Muscle of arm (tissue), 1 donor: ENCODE measurements at regions not wholly inside any gene's neighbourhood (a gene's known extent, or its start where the extent isn't known, plus 50 kb on each side); places are given as distances from the start of the nearest gene placed in this dataset.
"Not testable (repeated sequence)": the region's sequence is repeated elsewhere in the genome, so short reads cannot be mapped to it uniquely, and the experiment has no call there.

ENCODE experiments used
- DNase-seq: peaks from one replicate; pipeline ENCODE4 v3.0.0-alpha.2; 2013

DNA sequence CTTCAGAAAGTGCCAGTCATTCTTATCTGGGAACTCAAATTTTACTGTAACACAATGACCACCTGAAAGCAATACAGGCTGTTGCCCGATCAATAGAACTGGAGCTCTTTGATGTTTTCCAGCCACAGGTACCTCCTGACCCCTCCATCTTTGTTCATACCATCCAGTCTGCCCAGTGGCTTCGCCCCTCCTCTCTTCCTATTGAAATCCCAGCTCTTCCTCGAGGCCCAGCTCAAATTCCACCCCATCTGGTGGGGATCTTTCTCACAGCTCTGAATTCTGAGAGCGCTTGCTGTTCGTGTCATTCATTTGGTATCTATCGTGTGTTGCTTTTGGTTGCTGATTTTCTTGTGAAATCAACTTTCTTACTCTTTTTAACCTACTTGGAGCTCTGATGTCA, 87.9 kb upstream of the CNKSR3 start:
- no peak for DNase-seq

DNA sequence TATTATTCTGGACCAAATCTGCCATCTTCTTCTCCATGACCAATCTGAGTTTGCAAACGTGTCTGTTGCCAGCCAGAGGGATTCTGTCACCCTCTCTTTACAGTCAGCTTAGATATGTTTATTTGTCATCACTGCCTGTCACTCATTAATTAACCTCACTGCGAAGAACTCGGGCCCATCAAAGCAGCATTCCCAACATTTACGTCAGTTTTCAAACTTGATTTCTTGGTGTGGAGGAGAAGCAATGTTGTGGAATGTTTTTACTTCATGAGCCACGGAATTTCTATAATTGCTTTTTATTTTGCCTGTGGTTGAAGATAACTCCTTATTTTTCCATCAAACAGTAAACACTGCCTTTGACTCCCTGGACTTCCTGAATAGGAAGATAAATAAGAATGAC, 91.8 kb upstream of the CNKSR3 start:
- no peak for DNase-seq

DNA sequence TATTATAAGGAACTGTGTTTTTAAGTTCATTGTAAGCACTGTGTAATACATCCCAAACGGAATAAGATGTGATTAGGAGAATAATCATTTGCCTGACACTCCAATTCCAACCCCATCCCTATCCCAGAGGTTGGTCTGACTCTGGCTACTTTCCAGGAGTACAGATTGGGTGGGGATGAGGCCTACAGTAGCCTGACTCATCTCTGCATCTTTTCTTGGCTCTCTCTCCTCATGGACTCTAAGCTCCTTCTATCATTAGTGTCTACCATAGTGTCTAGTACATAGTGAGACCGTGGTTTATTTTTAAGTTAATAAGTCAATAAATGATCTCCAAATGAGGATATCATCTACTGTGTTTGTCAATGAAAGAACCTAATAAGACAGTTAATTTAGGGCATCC, 92.2 kb upstream of the CNKSR3 start:
- no peak for DNase-seq

DNA sequence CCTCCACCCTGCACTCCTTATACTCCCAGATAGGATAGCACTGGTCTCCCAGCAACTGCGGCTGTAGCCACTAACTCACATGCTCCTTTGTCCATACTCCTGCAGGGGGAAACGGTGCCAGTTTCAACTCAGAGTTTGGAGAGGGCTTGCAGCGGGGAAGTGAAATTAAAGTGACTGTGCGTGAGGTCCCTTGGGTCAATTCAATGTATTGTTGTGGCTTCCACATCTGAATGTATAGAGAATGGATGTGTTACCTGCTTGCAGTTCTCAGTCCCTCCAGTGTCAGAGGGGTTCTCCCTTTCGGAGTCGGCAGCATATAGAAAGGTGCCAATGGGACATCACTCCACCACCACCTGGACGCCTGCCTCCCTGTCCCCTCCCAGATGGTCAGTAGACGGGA, 93.6 kb upstream of the CNKSR3 start:
- DNase-seq: no peak

DNA sequence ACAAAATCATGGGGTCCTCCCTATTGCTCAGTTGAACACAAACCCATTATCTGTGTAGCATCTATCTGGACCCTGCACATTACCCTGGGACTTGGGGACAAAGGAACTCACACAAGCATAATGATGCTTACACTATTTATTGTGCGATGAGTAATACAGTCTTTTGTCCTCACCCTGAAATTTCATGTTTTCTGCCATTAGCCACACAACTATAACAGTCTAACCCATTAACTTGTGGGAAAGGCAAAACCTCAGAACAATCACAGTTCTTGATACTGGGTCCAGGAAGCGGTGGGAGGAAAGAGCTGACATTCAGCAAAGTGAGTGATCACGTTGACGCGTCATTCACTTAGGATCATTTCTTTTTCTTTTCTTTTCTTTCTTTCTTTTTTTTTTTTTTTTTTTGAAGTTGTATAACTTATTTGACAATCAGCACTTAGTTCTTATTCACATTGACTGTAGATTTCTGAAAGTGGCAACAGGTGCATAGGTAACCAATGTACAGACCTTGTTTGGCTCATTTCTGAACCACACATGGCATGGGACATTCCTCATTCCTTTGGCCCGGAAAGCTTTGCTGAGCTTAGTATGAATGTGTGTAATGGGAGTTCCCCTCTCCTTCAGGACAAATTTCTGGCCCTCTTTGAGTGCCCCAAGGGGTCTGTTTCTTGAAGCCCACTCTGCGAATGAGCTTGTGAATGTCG, 94.8 kb upstream of the CNKSR3 start:
- DNase-seq: no peak

DNA sequence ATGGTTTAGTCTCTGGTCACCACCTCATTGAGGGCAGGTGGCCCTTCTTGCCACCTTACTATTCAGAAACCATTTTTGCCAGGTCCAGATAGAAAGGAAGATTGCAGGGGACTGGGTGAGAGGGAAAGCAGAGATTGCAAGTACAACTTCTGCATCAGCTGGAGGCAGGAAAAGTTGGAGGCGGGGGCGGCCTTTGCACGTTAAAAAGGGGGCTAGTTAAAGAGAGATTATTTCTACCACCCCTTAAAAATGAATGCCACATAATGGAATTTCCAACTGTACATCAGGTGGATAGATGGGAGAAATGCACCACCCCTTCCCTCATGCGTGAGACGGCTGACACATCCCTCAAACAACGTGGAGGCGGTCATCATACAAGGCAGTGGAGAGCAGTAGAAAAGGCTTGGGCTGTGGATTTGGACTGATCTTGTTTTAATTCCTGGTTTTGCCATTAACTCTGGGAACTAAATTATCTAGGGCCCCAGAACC, 95.4 kb upstream of the CNKSR3 start:
- DNase-seq: no peak

DNA sequence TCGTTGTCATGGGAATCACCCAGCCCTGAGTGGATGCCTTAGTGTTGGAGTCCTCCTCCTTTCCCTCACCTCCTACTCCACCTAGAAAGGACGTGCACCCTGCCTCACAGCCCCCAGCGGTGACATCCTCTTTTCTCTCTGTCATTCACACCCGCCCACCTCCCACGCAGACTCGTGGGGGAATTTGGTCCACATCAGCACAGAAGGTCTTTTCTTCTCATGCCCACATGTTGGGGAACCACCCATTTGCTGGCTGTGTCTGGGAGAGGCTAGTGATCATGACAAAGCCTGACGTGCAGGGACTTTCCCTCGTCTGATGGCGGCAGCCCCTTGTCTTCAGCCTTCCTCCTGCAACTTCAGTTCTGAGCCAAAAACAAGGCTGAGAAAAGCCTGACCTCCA, 96.0 kb upstream of the CNKSR3 start:
- DNase-seq: no peak

DNA sequence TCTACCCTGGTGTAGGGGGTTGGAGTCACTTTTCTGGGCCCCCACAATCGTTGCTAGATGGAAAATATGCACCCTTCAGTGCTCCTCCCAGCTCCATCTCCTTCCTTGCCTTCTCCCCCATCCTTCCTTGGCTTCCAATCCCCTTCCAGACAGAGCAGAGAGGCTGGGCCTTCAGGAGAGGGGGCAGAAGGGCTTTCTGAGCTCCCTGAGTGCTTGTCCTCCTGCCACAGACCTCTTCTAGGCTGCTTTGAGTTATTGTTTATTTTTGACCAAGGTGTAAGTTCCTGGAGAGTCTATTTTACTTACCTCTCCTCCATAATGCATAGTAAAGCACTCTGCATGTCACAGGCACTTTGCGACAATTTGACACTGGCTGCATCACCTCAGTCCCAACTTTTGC, 96.4 kb upstream of the CNKSR3 start:
- DNase-seq: no peak

DNA sequence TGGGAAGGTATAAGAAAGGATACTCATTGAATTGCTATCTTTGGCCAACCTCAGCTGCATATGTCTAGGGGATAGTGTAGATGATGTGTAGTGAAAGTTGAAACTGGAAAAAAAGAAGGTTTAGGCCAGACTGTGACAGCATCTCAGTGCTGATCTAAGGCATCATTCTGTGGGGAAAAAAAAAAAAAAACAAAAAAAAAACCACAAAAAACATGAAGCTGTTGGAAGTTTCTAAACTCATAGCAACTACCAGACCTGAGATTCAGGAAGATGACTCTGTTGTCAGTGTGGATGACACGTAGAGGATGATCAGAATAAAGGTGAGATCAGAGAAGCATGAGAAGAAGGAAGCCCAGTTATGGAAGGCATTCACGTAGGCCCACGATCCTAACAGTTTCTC, 100.8 kb upstream of the CNKSR3 start:
- no peak for DNase-seq

DNA sequence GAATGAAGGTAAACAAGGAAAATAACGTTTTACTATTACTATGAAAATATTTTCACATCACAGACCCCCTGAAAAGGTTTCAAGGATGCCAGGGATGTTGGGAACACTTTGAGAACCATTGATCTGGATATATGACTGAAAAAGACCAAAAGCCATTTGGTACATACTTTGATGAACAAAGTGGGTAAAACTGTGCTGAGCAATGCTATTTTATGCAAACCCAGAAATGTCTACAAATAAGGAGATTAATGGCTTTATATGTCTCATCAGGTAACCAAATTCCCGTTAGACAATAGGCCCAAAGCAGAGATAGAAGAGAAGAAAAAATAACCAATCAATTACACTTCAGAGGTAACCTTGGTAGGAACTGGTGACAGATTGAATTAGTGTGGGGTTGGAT, 101.4 kb upstream of the CNKSR3 start:
- DNase-seq: no peak

DNA sequence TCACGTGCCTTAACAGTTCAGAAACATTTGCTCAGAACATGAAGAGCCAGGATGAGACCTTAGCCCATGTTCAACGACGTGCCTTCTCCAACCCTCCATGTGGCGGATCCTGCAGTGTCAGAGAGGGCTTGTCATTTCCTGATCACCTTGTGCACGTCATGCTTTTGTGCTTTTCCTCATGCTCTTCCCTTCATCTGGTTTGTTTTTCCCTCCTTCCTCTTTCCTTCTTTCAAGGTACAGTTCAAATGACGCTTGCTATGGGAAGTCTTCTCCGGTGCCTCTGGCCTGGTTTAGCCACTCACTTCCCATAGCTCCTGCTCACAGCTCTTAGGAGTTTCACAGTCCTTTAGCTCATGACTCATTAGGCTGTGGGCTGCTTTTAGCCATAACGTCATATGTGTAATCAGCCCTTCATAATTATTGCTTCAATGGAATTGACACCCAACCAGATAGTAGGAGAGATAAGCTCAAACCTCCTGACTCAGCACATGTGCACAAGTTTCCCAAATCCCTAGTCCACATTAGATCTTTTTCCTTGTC, 102.7 kb upstream of the CNKSR3 start:
- DNase-seq: no peak

DNA sequence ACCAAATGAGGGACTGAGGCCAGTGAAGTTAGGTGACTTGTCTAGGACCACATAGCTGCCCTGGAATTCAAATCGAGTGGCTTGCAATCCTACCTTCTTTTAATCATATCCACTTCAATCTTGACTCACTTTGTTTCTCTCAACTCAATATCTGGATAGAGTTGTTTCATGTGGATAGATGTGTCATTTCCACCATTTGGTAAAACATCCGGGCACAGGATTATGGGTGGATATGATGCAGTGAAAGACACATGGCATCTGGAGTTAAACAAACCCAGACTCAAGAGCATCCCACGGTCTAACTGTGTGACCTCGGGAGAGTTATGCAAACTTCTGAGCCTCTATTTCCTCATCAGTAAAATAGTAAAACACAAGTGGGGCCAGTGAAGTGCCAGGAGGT, 103.6 kb upstream of the CNKSR3 start:
- DNase-seq: no peak

DNA sequence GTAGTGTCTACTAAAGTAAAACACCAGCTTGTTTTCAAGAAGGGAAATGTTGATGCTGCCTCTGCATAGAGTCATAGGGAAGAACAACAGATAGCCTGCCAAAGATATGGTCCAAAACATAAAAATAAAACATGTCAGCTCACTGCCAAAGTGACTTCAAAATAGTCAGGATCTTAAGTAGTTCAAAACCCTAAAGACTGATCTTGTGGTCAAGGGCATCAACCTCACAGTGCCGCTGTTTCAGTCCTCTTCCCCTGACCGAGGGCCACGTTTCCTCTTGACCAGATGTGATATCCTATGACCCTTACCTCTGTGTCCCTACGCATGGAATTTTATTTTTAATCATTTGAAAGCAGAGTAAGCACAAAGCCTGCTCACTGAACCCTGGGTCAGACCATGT, 104.2 kb upstream of the CNKSR3 start:
- DNase-seq: no peak

DNA sequence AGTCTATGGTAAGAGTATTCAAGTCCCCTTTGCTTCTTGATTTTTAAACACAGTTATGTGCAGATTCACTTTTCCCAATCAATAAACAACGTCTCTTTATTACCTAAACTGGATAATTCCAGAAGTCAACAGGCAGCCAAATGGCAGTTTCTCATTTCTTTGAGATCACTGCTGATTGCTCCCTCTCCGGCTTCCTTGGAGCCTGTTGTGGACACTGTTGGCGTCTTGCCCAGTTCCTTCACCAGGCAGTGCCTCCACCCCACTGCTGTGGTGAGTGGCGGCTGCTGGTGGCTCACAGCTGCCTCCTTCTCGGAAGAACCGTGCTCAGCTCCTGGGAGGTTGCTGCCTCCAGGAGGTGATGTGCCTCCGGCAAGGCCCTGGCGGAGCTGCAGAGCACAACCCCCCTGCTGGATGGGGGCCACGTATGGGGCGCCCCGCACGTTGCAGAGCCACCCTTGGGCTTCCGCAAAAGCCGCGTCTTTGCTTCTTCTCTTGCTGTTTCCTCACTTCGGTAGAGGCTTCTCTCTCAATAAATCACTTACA, 105.1 kb upstream of the CNKSR3 start:
- DNase-seq: no peak

DNA sequence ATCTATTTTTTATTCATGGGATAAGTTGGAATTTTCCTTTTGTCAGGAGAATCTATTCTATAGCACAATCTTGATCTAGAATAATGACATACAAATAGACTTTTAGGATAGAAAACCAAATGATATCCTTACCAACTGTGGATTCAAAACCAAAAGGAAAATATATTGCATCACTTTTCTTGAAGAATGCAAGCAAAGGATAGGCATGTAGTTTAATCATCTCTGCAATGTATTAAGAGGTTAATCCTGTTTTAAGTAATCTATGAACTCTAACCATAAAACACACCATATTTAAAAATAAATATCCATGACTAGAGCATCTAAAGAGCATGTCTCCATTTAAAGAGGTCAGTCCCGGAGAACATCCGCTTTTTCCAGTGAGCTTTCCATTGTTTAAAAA, 106.7 kb upstream of the CNKSR3 start:
- DNase-seq: no peak

DNA sequence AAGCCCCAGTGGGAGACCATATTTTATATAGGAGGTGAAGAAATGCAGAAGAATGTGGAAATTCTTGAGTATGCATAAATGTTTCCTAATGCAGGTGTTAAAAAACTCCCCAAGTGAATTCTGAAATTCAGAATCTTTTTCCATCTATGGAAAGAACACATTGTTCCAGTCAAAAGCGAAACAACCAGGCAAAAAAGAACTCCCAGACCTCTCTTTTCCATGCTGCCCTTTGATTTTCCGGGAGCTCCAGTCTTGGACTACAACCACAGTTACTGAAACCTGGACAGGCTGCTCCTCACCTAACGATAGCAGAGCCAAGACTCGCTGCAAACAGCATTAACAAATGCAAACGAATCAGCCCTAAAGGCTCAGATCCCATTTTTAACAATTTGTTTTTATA, 108.7 kb upstream of the CNKSR3 start:
- peak; percentile 74 for DNase-seq

DNA sequence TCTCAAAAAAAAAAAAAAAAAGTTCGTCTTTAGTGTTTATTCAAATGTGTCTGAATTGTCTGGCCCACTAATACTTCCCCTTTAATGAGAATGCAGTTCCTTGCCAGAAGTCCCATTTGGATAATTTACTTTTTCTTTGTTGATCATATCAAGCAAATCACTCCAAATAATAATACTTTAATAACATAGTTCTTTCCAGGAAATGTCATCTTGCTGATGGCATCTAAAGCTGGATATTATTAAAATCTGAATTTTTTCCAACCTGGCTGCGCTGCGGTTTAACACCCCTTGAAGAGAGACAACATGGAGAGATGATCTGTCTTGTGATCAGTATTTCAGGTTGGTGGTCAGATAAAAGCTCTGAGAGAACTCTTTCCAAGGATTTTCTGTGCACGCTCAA, 111.2 kb upstream of the CNKSR3 start:
- no peak for DNase-seq

DNA sequence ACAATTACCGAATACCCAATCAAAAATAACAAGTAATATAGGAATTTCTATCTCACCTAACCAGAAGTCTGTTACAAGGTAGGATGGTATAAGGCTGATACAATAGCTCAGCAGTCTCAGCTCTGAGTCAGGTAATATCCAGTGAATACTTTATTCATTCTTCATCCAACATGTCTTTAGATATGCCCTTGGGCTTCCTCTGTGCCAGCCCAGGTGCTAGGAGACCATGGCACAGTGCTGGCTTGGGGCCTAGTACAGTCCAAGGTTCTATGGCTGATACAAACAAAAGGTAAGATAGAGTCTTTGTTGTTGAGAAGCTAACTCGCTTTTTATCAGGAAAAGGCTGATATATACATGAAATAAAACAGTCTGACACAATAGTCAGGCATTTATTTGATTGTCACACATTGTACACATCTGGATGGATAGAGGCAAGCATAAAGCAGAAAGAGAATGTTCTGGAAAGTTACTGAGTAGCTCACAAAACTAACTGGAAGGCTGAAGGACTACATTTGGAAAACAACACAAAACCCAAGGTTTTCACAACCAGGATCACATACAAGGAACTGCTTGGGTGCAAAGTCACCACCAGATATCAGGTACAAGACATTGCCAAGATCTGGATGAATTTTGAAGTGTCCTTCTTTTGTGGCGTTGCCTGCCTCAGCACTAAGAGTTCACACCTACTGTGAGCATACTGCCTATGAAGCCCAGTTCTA, 110.4 kb upstream of the SCAF8 start:
- DNase-seq: no peak

DNA sequence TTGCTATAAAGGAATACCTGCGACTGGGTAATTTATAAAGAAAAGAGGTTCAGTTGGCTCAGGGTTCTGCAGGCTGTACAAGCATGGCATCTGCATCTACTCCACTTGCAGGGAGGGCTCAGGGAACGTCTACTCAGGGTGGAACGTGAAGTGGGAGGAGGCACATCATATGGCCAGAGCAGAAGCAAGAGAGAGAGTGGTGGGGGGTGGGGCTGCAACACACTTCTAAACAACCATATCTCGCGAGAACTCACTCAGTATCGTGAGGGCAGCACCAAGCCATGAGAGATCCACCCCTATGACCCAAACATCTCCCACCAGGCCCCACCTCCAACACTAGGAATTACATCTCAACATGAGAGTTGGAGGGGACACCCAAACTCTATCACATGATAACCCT, 109.8 kb upstream of the SCAF8 start:
- DNase-seq: no peak

DNA sequence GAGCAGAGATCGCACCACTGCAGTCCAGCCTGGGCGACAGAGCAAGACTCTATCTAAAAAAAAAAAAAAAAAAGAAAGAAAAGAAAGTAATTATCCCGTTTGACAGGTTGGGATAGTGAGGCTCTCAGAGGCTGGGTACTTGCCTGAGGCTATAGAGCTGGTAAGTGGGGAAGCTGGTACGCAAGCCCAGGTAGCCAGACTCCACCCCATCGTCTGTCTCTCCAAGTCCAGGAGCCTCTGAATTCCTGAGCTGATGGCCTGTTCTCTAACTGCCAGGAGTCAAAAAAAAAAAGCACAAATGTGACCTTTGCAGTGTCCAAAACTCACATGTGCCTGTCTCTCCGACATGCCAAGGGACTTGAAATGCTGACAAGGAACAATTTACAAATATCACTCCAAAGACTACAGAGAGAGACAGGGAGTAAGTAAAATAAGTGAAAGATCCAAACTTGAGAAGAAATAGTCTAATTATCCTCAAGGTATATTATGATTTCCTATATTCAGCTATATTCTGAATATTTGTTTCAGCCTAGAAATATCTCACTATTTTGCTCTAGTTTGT, 109.1 kb upstream of the SCAF8 start:
- no peak for DNase-seq

DNA sequence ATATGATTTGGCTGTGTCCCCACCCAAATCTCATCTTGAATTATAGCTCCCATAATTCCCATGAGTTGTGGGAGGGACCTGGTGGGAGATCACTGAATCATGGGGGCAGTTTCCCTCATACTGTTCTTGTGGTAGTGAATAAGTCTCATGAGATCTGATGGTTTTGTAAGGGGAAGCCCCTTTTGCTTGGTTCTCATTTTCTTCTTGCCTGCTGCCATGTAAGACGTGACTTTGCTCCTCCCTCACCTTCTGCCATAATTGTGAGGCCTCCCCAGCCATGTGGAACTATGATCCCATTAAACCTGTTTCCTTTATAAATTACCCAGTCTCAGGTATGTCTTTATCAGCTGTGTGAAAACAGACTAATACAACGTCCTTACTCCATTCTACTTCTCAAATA, 108.5 kb upstream of the SCAF8 start:
- not testable (repeated sequence) for DNase-seq

DNA sequence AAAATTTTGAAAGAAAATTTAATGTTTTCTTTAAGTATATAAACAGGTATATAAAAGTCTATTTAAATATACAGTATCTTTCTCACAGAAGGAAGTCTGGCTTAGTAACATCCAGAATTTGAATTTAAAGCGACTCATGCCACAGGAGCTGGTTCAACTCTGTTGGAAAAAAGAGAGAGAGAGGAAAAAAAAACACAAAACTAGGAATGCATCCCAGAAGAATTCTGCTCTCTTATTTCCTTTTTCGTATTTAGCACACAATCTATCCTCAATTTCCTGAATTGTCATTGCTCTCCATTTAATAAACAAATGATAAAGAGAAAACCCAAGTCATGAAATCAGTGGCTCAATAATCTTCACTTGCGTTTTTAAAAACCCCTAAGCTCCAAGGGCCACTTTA, 107.5 kb upstream of the SCAF8 start:
- DNase-seq: no peak

DNA sequence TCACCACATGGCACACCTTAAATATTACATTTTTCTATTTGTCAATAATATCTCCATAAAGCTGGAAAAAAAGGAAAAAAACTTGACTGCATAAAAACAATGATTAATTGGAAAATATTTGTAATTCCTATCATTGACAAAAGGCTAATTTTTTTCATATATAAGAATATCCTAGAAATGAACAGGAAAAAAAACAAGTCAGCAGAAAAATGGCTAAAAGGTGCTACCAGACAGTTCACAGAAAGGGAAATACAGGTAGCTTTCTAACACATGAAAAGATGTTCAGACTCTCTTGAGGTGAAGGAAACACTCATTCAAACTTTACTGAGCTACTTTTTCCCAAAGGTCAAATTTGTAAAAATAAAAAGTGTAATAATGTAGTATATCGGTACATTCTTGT, 104.1 kb upstream of the SCAF8 start:
- DNase-seq: no peak
